Glomerular visceral epithelial cell (primary cell): ENCODE measurements at regions not wholly inside any gene's neighbourhood (a gene's known extent, or its start where the extent isn't known, plus 50 kb on each side); places are given as distances from the start of the nearest gene placed in this dataset.

Source experiments
- DNase-seq: peaks from one replicate; pipeline ENCODE4 v3.0.0-alpha.2; 2016; ENCODE audit errors: extremely low spot score

GRCh38 chr4:14695095-14695845, 307.0 kb upstream of the CPEB2 start:
- DNase-seq = no peak

- DNase-seq = no peak
Measured at GRCh38 chr4:14700083-14700482, 302.2 kb upstream of the CPEB2 start.

- DNase-seq = no peak
Measured at GRCh38 chr4:14700544-14700943, 301.7 kb upstream of the CPEB2 start.

- DNase-seq = no peak
Measured at GRCh38 chr4:14701389-14701788, 300.9 kb upstream of the CPEB2 start.

GRCh38 chr4:14701896-14702295, 300.4 kb upstream of the CPEB2 start:
- DNase-seq = no peak

- DNase-seq = no peak
Measured at GRCh38 chr4:14708574-14708973, 293.7 kb upstream of the CPEB2 start.

- no peak for DNase-seq
Measured at GRCh38 chr4:14711259-14711658, 291.0 kb upstream of the CPEB2 start.

- no peak for DNase-seq
Measured at GRCh38 chr4:14716691-14717090, 285.6 kb upstream of the CPEB2 start.

- no peak for DNase-seq
Measured at GRCh38 chr4:14719053-14719452, 283.2 kb upstream of the CPEB2 start.

GRCh38 chr4:14726441-14726840, 275.8 kb upstream of the CPEB2 start:
- no peak for DNase-seq

GRCh38 chr4:14726877-14727361, 275.4 kb upstream of the CPEB2 start:
- no peak for DNase-seq

GRCh38 chr4:14729282-14730000, 272.8 kb upstream of the CPEB2 start:
- DNase-seq = no peak

GRCh38 chr4:14742054-14742453, 260.2 kb upstream of the CPEB2 start:
- DNase-seq = no peak

- DNase-seq = no peak
Measured at GRCh38 chr4:14743172-14743571, 259.1 kb upstream of the CPEB2 start.

GRCh38 chr4:14743601-14744000, 258.7 kb upstream of the CPEB2 start:
- DNase-seq = no peak

GRCh38 chr4:14744346-14744745, 257.9 kb upstream of the CPEB2 start:
- DNase-seq = no peak

- DNase-seq = no peak
Measured at GRCh38 chr4:14749910-14750309, 252.4 kb upstream of the CPEB2 start.

- no peak for DNase-seq
Measured at GRCh38 chr4:14752341-14753046, 249.8 kb upstream of the CPEB2 start.

- DNase-seq = no peak
Measured at GRCh38 chr4:14767142-14767541, 235.1 kb upstream of the CPEB2 start.

GRCh38 chr4:14768449-14768848, 233.8 kb upstream of the CPEB2 start:
- DNase-seq = no peak

GRCh38 chr4:14769993-14770392, 232.3 kb upstream of the CPEB2 start:
- DNase-seq = no peak

- DNase-seq = no peak
Measured at GRCh38 chr4:14771094-14771493, 231.2 kb upstream of the CPEB2 start.
